Liver (tissue), 3 donors: ENCODE measurements at regions not wholly inside any gene's neighbourhood (a gene's known extent, or its start where the extent isn't known, plus 50 kb on each side); places are given as distances from the start of the nearest gene placed in this dataset.

Experiments
- EGR1 ChIP-seq, 2 donors: IDR thresholded peaks; 2 replicates each; pipeline ENCODE4 v1.6.1; 2016 to 2018; ENCODE audit warnings: antibody characterized with exemption in 2 of 2, low read depth in 2 of 2
- FOXA1 ChIP-seq: IDR thresholded peaks from 2 replicates; pipeline ENCODE4 v1.6.1; 2016; ENCODE audit warnings: antibody characterized with exemption
- GABPA ChIP-seq, 2 donors: IDR thresholded peaks in 1 of 2; conservative IDR thresholded peaks in 1 of 2; 2 replicates each; pipeline ENCODE4 v1.6.1; 2016; ENCODE audit warnings: antibody characterized with exemption in 2 of 2, mild to moderate bottlenecking in 1 of 2, moderate library complexity in 1 of 2
- HNF4G ChIP-seq: IDR thresholded peaks from 2 replicates; pipeline ENCODE4 v1.6.1; 2016; ENCODE audit warnings: antibody characterized with exemption
- NR2F2 ChIP-seq: IDR thresholded peaks from 2 replicates; pipeline ENCODE4 v1.6.1; 2016; ENCODE audit warnings: antibody characterized with exemption
- RAD21 ChIP-seq, 2 donors: IDR thresholded peaks; 2 replicates each; pipeline ENCODE4 v1.6.1; 2016; ENCODE audit warnings: antibody characterized with exemption in 2 of 2, mild to moderate bottlenecking in 2 of 2
- RXRA ChIP-seq, 2 donors: IDR thresholded peaks; 2 replicates each; pipeline ENCODE4 v1.6.1; 2017 to 2018; ENCODE audit warnings: antibody characterized with exemption in 2 of 2, mild to moderate bottlenecking in 1 of 2
- SP1 ChIP-seq: IDR thresholded peaks from 2 replicates; pipeline ENCODE4 v1.6.1; 2018; ENCODE audit warnings: antibody characterized with exemption, mild to moderate bottlenecking
- TAF1 ChIP-seq: conservative IDR thresholded peaks from 2 replicates; pipeline ENCODE4 v1.6.1; 2016; ENCODE audit warnings: antibody characterized with exemption, mild to moderate bottlenecking
- YY1 ChIP-seq: IDR thresholded peaks from 2 replicates; pipeline ENCODE4 v1.6.1; 2016; ENCODE audit warnings: antibody characterized with exemption, mild to moderate bottlenecking
- TF ChIP-seq, protein P1 (sequence below): fragments of 150-350 bp; IDR thresholded peaks from 2 replicates; pipeline ENCODE4 v1.5.1; 2017; ENCODE audit warnings: improper control_type of control experiment, low read depth, low read length; ENCODE audit not compliant: missing input control
- TF ChIP-seq, protein P2 (sequence below): IDR thresholded peaks from 2 replicates; pipeline ENCODE4 v1.6.1; 2016; ENCODE audit warnings: antibody characterized with exemption
- TF ChIP-seq, protein P3 (sequence below): IDR thresholded peaks from 2 replicates; pipeline ENCODE4 v1.6.1; 2016; ENCODE audit warnings: antibody characterized with exemption, mild to moderate bottlenecking
- TF ChIP-seq, protein P4 (sequence below): IDR thresholded peaks from 2 replicates; pipeline ENCODE4 v1.6.1; 2016; ENCODE audit warnings: antibody characterized with exemption
- donor health status: healthy.
- donor health status: healthy.

DNA sequence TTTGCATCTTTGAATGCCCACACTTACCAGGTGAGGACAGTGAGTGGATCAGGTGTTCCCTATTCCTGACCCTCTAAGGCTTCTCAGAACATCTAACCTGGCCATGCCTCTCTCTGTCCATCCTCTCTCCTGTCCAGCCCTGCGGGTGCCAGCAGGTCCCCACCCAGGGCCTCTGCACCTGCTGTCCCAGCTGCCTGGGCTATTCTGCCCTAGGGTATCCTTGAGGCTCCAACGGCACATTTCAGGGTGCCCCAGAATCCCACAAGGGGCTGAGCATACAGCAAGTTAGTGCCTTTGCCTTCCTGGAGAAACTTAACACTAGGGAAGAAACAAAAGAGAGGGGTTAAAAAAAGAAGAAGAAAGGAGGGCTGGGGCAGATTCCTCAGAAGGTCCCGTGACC is 107.4 kb downstream of the UNCX start:
- TF ChIP-seq FOXA1 (no peak), RAD21 (IDR thresholded peaks at IDR 0.05) (no peak), HNF4G (no peak), EGR1 (IDR thresholded peaks at IDR 0.05; ENCODE audit: low read depth in 2 of 2) (no peak), YY1 (no peak), TAF1 (no peak), RXRA (IDR thresholded peaks at IDR 0.05) (no peak), GABPA (IDR thresholded peaks at IDR 0.05 in 1 of 2, conservative IDR thresholded peaks at IDR 0.05 in 1 of 2) (no peak), NR2F2 (no peak), SP1 (no peak)
- TF ChIP-seq, protein P1, sequence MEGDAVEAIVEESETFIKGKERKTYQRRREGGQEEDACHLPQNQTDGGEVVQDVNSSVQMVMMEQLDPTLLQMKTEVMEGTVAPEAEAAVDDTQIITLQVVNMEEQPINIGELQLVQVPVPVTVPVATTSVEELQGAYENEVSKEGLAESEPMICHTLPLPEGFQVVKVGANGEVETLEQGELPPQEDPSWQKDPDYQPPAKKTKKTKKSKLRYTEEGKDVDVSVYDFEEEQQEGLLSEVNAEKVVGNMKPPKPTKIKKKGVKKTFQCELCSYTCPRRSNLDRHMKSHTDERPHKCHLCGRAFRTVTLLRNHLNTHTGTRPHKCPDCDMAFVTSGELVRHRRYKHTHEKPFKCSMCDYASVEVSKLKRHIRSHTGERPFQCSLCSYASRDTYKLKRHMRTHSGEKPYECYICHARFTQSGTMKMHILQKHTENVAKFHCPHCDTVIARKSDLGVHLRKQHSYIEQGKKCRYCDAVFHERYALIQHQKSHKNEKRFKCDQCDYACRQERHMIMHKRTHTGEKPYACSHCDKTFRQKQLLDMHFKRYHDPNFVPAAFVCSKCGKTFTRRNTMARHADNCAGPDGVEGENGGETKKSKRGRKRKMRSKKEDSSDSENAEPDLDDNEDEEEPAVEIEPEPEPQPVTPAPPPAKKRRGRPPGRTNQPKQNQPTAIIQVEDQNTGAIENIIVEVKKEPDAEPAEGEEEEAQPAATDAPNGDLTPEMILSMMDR: no peak
- TF ChIP-seq, protein P2, sequence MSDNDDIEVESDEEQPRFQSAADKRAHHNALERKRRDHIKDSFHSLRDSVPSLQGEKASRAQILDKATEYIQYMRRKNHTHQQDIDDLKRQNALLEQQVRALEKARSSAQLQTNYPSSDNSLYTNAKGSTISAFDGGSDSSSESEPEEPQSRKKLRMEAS: no peak
- TF ChIP-seq, protein P3, sequence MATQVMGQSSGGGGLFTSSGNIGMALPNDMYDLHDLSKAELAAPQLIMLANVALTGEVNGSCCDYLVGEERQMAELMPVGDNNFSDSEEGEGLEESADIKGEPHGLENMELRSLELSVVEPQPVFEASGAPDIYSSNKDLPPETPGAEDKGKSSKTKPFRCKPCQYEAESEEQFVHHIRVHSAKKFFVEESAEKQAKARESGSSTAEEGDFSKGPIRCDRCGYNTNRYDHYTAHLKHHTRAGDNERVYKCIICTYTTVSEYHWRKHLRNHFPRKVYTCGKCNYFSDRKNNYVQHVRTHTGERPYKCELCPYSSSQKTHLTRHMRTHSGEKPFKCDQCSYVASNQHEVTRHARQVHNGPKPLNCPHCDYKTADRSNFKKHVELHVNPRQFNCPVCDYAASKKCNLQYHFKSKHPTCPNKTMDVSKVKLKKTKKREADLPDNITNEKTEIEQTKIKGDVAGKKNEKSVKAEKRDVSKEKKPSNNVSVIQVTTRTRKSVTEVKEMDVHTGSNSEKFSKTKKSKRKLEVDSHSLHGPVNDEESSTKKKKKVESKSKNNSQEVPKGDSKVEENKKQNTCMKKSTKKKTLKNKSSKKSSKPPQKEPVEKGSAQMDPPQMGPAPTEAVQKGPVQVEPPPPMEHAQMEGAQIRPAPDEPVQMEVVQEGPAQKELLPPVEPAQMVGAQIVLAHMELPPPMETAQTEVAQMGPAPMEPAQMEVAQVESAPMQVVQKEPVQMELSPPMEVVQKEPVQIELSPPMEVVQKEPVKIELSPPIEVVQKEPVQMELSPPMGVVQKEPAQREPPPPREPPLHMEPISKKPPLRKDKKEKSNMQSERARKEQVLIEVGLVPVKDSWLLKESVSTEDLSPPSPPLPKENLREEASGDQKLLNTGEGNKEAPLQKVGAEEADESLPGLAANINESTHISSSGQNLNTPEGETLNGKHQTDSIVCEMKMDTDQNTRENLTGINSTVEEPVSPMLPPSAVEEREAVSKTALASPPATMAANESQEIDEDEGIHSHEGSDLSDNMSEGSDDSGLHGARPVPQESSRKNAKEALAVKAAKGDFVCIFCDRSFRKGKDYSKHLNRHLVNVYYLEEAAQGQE: no peak
- TF ChIP-seq, protein P4, sequence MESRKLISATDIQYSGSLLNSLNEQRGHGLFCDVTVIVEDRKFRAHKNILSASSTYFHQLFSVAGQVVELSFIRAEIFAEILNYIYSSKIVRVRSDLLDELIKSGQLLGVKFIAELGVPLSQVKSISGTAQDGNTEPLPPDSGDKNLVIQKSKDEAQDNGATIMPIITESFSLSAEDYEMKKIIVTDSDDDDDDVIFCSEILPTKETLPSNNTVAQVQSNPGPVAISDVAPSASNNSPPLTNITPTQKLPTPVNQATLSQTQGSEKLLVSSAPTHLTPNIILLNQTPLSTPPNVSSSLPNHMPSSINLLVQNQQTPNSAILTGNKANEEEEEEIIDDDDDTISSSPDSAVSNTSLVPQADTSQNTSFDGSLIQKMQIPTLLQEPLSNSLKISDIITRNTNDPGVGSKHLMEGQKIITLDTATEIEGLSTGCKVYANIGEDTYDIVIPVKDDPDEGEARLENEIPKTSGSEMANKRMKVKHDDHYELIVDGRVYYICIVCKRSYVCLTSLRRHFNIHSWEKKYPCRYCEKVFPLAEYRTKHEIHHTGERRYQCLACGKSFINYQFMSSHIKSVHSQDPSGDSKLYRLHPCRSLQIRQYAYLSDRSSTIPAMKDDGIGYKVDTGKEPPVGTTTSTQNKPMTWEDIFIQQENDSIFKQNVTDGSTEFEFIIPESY: no peak
